Upper lobe of right lung (tissue), 1 donor: ENCODE measurements at regions not wholly inside any gene's neighbourhood (a gene's known extent, or its start where the extent isn't known, plus 50 kb on each side); places are given as distances from the start of the nearest gene placed in this dataset.
A peak's percentile ranks its signal among the peaks of the same experiment; 100 is the strongest.

Experiments used
- ATAC-seq: fragments of 200-7000 bp; cut with Tn5 transposase; one replicate; pipeline ENCODE4 v1.9.1; 2020; ENCODE audit warnings: mild to moderate bottlenecking, moderate library complexity
- DNase-seq: peaks from one replicate; pipeline ENCODE4 v3.0.0-alpha.2; 2020
- H3K27ac ChIP-seq: fragments of 200-600 bp; one replicate; pipeline ENCODE4 v1.8.0; 2022
- H3K27me3 ChIP-seq: fragments of 200-600 bp; one replicate; pipeline ENCODE4 v1.8.0; 2022; ENCODE audit warnings: mild to moderate bottlenecking
- H3K36me3 ChIP-seq: fragments of 200-600 bp; one replicate; pipeline ENCODE4 v1.8.0; 2022
- H3K4me1 ChIP-seq: fragments of 200-600 bp; one replicate; pipeline ENCODE4 v1.8.0; 2022
- H3K4me3 ChIP-seq: fragments of 200-600 bp; one replicate; pipeline ENCODE4 v1.8.0; 2022; ENCODE audit warnings: mild to moderate bottlenecking
- H3K9me3 ChIP-seq: fragments of 200-600 bp; one replicate; pipeline ENCODE4 v1.8.0; 2022
- intact Hi-C: fragments of 100-400 bp; cut with DNase I; formaldehyde crosslinking; loops from one replicate; pipeline ENCODE4 v1.11.0; 2022
- TF ChIP-seq, protein P1 (sequence below): fragments of 200-600 bp; IDR thresholded peaks from one replicate; pipeline ENCODE4 v1.8.0; 2022; ENCODE audit warnings: antibody characterized with exemption
- donor health status: DM: no; HTN: yes; CAD: no; lungs with severe emphysema.

DNA sequence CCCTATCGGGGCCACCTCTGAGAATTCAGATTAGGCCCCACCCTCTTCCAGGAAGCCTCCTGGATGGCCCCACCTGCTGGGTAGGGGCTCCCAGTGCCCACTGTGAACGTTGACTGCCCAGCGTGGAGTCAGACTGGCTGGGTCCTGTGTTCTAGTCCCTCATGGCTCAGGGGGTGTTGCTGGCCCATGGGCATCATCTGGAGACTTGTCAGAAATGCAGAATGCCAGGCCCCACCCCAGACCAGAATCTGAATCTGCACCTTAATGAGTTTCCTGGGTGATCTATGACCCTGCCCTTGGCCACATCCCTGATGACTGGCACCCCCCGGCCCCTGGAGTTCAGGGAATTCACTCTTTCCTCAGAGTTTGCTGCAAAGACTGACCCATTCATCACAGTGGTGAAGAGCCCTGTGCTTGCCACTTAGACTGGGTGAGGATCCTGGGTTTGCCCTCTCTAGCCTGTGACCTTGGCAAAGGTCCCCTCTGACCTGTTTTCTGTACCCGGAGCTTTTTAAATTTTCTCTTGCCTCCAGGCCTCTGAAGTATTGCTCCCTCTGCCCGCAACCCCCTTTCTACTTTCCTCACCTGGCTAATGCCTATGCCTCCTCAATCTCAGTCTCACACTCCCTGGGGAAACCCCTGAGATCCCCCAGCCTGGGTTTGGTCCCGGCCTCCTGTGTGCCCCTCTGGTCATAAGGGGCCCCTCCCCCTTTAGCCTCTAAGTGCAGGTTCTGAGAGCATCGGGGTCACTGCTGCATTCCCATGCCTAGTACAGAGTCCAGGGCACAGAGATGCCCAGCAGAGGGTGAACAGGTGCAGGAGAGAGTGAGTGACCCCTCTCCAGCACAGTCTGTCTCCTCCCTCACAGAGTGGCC, 184.2 kb downstream of the MATN1 start:
- Histone ChIP-seq H3K4me3 (no peak overlapping the region), H3K27ac (no peak overlapping the region), H3K27me3 (no peaks in the 10 kb centered on the region), H3K9me3 (no peaks in the 10 kb centered on the region), H3K36me3 (no peaks in the 10 kb centered on the region), H3K4me1 (no peaks in the 10 kb centered on the region)
- ATAC-seq = no peak
- intact Hi-C loops = no loop called here
- TF ChIP-seq, protein P1, sequence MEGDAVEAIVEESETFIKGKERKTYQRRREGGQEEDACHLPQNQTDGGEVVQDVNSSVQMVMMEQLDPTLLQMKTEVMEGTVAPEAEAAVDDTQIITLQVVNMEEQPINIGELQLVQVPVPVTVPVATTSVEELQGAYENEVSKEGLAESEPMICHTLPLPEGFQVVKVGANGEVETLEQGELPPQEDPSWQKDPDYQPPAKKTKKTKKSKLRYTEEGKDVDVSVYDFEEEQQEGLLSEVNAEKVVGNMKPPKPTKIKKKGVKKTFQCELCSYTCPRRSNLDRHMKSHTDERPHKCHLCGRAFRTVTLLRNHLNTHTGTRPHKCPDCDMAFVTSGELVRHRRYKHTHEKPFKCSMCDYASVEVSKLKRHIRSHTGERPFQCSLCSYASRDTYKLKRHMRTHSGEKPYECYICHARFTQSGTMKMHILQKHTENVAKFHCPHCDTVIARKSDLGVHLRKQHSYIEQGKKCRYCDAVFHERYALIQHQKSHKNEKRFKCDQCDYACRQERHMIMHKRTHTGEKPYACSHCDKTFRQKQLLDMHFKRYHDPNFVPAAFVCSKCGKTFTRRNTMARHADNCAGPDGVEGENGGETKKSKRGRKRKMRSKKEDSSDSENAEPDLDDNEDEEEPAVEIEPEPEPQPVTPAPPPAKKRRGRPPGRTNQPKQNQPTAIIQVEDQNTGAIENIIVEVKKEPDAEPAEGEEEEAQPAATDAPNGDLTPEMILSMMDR = no peak
- DNase-seq = no peak

DNA sequence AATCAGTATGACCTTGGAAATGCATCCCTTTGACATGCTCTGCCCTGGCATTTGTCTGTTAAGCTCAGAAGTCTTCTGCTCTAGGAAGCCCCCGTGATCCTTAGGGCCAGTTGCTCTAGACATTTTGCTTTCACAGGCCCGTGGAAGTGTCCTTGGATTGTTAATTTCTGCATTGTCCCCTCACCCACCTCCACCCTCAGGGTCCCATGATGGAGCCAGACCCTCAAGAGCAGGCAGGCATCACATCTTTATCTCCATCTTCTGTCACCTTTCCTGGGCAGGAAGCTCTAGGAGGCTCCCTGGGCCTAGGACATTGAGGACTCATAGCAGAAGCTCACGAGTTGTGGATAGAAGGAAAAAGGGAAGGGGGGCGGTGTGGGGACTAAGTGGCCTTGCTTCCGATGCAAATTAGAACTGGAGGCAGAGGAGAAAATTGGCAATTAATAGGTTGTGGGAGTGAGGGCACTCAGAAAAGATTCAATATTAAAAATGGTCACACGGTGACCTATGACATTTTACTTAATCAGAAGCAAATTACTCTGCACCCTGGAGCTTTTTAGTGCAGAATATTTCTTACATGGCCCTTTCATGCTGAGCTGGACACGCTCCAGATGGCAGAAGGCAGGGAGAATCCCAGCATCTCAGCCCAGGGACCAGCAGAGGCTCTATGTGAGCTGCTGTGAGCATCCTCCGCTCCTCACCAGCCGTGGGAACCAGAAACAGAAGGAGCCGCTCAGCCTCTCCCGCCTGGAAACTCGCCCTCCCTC, 185.0 kb downstream of the MATN1 start:
- no peaks in the 10 kb centered on the region for H3K27me3 ChIP-seq
- H3K4me1 ChIP-seq = no peaks in the 10 kb centered on the region
- TF ChIP-seq, protein P1 = no peak
- H3K36me3 ChIP-seq = no peaks in the 10 kb centered on the region
- no peak for ATAC-seq
- H3K27ac ChIP-seq = no peak overlapping the region
- no peak overlapping the region for H3K4me3 ChIP-seq
- intact Hi-C loops = no loop called here
- DNase-seq = no peak
- no peaks in the 10 kb centered on the region for H3K9me3 ChIP-seq

DNA sequence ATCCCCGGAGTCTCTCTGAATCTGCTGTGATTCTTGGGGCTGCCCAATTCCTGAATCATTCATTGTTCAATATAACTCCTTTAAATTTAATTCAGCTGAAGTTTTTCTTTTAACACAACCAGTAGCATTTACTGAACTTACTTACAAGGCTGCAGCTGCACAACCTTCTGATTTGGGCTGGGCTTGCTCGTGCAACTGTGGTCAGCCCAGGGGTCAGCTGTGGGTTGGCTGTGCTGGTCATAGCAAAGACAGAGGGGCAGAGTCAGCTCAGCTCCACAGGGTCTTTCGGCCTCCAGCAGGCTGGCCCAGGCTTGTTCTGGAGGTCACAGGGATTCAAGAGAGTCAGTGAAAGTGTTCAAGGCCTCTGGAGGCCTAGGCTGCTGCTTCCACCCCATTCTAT, 186.1 kb downstream of the MATN1 start:
- ATAC-seq (no peak), DNase-seq (peak; percentile 19)
- TF ChIP-seq, protein P1 = no peak
- Histone ChIP-seq H3K36me3 (no peaks in the 10 kb centered on the region), H3K9me3 (no peaks in the 10 kb centered on the region), H3K4me3 (no peak overlapping the region), H3K27ac (no peak overlapping the region), H3K27me3 (no peaks in the 10 kb centered on the region), H3K4me1 (no peaks in the 10 kb centered on the region)
- intact Hi-C loops = no loop called here

DNA sequence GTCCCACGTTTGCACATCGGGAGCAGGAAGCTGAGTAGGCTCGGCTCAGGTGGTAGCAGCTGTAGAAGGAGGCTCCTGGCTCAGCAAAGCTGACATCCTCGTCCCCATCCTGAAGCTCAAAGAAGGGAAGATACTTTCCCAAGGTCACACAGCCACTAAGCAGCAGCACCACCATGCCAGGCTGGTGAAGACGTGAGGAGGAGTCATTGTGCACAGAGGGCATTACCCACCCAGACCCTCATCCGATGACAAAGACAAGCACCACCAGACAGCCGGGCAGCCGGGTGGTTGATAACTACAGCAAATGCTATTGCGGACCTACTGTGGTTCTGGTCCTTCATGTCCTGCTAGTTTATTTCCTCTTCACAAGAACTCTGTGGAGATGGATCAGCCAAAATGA, 186.9 kb downstream of the MATN1 start:
- Histone ChIP-seq H3K36me3 (no peaks in the 10 kb centered on the region), H3K4me1 (no peaks in the 10 kb centered on the region), H3K27ac (no peak overlapping the region), H3K4me3 (no peak overlapping the region), H3K27me3 (peaks cover under 1% of the 10 kb centered on the region), H3K9me3 (no peaks in the 10 kb centered on the region)
- ATAC-seq (no peak), DNase-seq (peak; percentile 22)
- TF ChIP-seq, protein P1 = no peak
- intact Hi-C loops = no loop called here

DNA sequence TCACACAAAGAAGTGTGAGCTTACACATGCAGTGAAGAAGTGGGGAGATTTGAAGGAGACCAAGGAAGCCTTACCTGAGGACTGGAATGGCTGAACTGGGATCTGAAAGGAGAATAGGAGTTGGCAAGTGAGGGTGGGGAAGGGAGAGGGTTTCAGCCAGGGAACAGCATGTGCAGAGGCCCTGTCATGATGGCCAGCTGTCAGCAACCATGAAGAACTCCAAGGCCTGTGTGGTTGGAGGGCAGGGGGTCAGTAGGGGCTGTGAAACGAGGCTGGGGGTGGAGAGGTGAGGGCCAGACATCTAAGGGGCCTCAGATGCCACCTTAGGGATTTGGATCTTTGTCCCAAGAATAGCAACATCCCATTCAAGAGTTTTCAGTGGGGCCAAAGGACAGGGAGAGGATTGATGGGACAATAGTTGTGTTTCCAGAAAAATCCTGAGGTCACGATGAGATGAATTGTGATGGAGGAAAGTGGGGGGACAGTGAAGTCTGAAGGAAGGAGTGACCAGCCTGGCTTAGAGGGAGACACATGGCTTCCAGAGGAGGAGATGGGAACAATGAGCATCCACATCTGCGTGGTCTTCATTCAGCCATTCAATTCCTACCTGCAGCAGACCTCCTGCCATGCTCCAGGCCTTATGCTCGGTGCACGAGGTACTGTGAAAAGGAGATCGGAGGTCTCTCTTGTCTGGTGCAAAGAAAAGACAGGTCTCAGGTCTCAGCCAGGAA, 187.6 kb downstream of the MATN1 start:
- H3K4me1 ChIP-seq = no peaks in the 10 kb centered on the region
- no peak for ATAC-seq
- no peaks in the 10 kb centered on the region for H3K36me3 ChIP-seq
- DNase-seq = peak; percentile 20
- H3K27ac ChIP-seq = no peak overlapping the region
- H3K9me3 ChIP-seq = no peaks in the 10 kb centered on the region
- no peak overlapping the region for H3K4me3 ChIP-seq
- intact Hi-C loops = no loop called here
- peaks cover 4% of the 10 kb centered on the region for H3K27me3 ChIP-seq
- TF ChIP-seq, protein P1 = no peak
